Mucosa of gallbladder (tissue), 1 donor: ENCODE measurements at regions not wholly inside any gene's neighbourhood (a gene's known extent, or its start where the extent isn't known, plus 50 kb on each side); places are given as distances from the start of the nearest gene placed in this dataset.
A peak's percentile ranks its signal among the peaks of the same experiment; 100 is the strongest.

Experiments used
- DNase-seq: peaks from one replicate; pipeline ENCODE4 v3.0.0-alpha.2; 2020; ENCODE audit warnings: low spot score
- donor health status: DM: no; HTN: no; CAD: no.

- DNase-seq: peak; percentile 16
Measured at GRCh38 chr9:16154521-16155078, 601.8 kb downstream of the CCDC171 start.

- no peak for DNase-seq
Measured at GRCh38 chr9:16155878-16156277, 603.0 kb downstream of the CCDC171 start.

- DNase-seq: no peak
Measured at GRCh38 chr9:16157216-16157615, 604.4 kb downstream of the CCDC171 start.

GRCh38 chr9:16157651-16158050 is 604.8 kb downstream of the CCDC171 start:
- DNase-seq: no peak

GRCh38 chr9:16158093-16158492 is 605.2 kb downstream of the CCDC171 start:
- DNase-seq: no peak

- no peak for DNase-seq
Measured at GRCh38 chr9:16161483-16161882, 608.6 kb downstream of the CCDC171 start.

- DNase-seq: no peak
Measured at GRCh38 chr9:16170119-16170518, 617.3 kb downstream of the CCDC171 start.

GRCh38 chr9:16171911-16172310 is 619.1 kb downstream of the CCDC171 start:
- DNase-seq: no peak

- DNase-seq: no peak
Measured at GRCh38 chr9:16172796-16173195, 620.0 kb downstream of the CCDC171 start.

- DNase-seq: no peak
Measured at GRCh38 chr9:16174915-16175314, 622.1 kb downstream of the CCDC171 start.

- DNase-seq: no peak
Measured at GRCh38 chr9:16175461-16175860, 622.6 kb downstream of the CCDC171 start.

GRCh38 chr9:16178294-16178693 is 625.5 kb downstream of the CCDC171 start:
- no peak for DNase-seq

GRCh38 chr9:16179566-16179965 is 626.7 kb downstream of the CCDC171 start:
- no peak for DNase-seq

GRCh38 chr9:16180091-16180490 is 627.2 kb downstream of the CCDC171 start:
- no peak for DNase-seq

GRCh38 chr9:16180546-16180945 is 627.7 kb downstream of the CCDC171 start:
- no peak for DNase-seq

GRCh38 chr9:16181539-16181938 is 628.7 kb downstream of the CCDC171 start:
- no peak for DNase-seq

- no peak for DNase-seq
Measured at GRCh38 chr9:16182784-16183183, 629.9 kb downstream of the CCDC171 start.

- DNase-seq: no peak
Measured at GRCh38 chr9:16184964-16185646, 632.3 kb downstream of the CCDC171 start.

GRCh38 chr9:16191191-16191590 is 638.3 kb downstream of the CCDC171 start:
- no peak for DNase-seq

- DNase-seq: peak; percentile 79
Measured at GRCh38 chr9:16191691-16192402, 639.0 kb downstream of the CCDC171 start.

- DNase-seq: no peak
Measured at GRCh38 chr9:16192403-16193017, 639.7 kb downstream of the CCDC171 start.

GRCh38 chr9:16193066-16193465 is 640.2 kb downstream of the CCDC171 start:
- DNase-seq: no peak

- DNase-seq: no peak
Measured at GRCh38 chr9:16196206-16196605, 643.4 kb downstream of the CCDC171 start.
